ENCODE measurements at regions not wholly inside any gene's neighbourhood (a gene's known extent, or its start where the extent isn't known, plus 50 kb on each side); places are given as distances from the start of the nearest gene placed in this dataset.
"Not testable (repeated sequence)": the region's sequence is repeated elsewhere in the genome, so short reads cannot be mapped to it uniquely, and the experiment has no call there.

DNA sequence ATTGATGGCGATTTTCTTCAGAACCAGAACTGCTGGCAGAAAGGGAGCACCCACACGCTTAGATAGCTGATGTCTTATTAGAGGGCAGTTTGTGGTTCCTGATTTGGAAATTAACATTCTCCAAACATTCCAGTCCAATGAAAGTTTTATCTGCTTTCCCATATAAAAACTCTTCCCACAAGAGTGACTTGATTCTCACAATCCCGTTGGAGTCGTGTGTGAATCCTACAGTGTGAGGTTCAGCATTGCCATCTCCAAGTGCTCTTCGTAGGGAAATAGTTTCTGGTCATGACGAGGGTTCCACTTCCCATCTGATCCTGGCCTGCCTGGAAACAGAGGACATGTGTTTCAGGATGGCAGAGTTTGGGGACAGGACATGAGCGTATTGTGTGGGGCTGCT is 105.4 kb upstream of the CCZ1B start:
- not testable (repeated sequence) for H3K36me3 ChIP-seq (ENCODE audit: insufficient read depth, low read length); H4K20me1 ChIP-seq (ENCODE audit: insufficient read depth, low read depth, low read length); H3K4me3 ChIP-seq (ENCODE audit: low read length); H3K9ac ChIP-seq (ENCODE audit: low read length); H3K9me2 ChIP-seq (replicated peaks; ENCODE audit: insufficient read depth, low read length); H3K9me3 ChIP-seq (ENCODE audit: low read length); H3K4me2 ChIP-seq (ENCODE audit: low read depth, low read length, poor library complexity, severe bottlenecking); DNase-seq; H3K79me2 ChIP-seq (ENCODE audit: low read length); H2AFZ ChIP-seq (ENCODE audit: low read length); H3K4me1 ChIP-seq (ENCODE audit: low read length); H3K27ac ChIP-seq (ENCODE audit: low read length); H3K27me3 ChIP-seq (ENCODE audit: low read length)

DNA sequence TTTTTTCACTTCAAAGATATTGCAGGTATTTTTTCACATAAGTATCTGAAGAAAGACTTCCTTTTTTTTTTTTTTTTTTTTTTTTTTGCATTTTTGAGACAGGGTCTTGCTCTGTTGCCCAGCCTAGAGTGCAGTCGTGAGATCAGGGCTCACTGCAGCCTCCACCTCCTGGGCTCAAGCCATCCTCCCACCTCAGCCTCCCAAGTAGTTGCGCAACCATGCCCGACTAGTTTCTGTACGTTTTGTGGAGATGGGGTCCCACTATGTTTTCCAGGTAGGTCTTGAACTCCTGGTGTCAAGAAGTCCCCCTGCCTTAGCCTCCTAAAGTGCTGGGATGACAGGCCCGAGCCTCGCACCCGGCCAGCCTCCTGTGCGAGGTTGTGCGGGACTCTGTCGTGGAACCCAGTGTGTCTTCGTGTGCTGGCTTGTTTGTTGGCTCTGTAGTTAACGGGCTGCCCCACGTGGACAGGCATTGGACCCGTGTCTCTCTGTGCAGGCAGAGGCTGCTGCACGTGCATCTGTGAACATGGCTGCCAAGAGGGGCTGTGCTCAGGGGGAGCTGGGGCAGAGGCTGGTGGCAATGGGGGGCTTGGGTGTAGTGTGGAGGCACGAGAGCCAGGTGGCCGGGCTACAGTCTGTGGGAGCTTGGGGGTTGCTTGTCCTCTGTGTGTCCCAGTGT is 108.0 kb upstream of the CCZ1B start:
- H2AFZ ChIP-seq (ENCODE audit: low read length); H3K27me3 ChIP-seq (ENCODE audit: low read length); H3K9me2 ChIP-seq (replicated peaks; ENCODE audit: insufficient read depth, low read length); H3K9ac ChIP-seq (ENCODE audit: low read length); H3K36me3 ChIP-seq (ENCODE audit: insufficient read depth, low read length); H3K4me3 ChIP-seq (ENCODE audit: low read length); H3K27ac ChIP-seq (ENCODE audit: low read length); DNase-seq; H4K20me1 ChIP-seq (ENCODE audit: insufficient read depth, low read depth, low read length); H3K4me2 ChIP-seq (ENCODE audit: low read depth, low read length, poor library complexity, severe bottlenecking); H3K9me3 ChIP-seq (ENCODE audit: low read length); H3K79me2 ChIP-seq (ENCODE audit: low read length); H3K4me1 ChIP-seq (ENCODE audit: low read length): not testable (repeated sequence)

DNA sequence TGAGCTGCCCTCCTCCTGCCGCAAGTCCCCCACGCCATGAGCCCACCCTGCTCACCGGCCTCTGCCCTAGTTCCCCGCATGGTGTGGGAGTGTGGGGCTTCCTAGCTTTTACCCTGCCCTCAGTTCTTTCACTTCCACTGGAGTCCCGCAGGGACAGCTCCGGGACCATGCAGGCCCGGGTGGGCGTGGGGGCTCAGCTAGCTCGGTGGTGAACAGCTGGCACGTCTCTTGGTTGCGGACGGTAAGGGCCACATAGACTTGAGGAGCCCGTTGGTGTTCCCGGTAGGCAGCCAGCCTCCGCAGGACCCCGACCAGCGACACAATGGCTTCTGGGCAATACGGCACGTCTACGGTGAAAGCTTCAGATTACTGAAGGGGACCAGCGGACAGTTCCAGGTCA is 108.9 kb upstream of the CCZ1B start:
- Histone ChIP-seq H4K20me1 (ENCODE audit: insufficient read depth, low read depth, low read length) (no peaks in the 10 kb centered on the region), H3K79me2 (ENCODE audit: low read length) (no peaks in the 10 kb centered on the region), H2AFZ (ENCODE audit: low read length) (no peak overlapping the region), H3K9ac (ENCODE audit: low read length) (no peak overlapping the region), H3K4me3 (ENCODE audit: low read length) (no peak overlapping the region), H3K36me3 (ENCODE audit: insufficient read depth, low read length) (no peaks in the 10 kb centered on the region), H3K4me2 (ENCODE audit: low read depth, low read length, poor library complexity, severe bottlenecking) (no peak overlapping the region), H3K9me3 (ENCODE audit: low read length) (no peaks in the 10 kb centered on the region), H3K27ac (ENCODE audit: low read length) (no peak overlapping the region), H3K9me2 (replicated peaks; ENCODE audit: insufficient read depth, low read length) (no peaks in the 10 kb centered on the region), H3K4me1 (ENCODE audit: low read length) (peaks cover 3% of the 10 kb centered on the region; the same call in 1 of the 2 replicates), H3K27me3 (ENCODE audit: low read length) (no peaks in the 10 kb centered on the region)
- DNase-seq: no peak

DNA sequence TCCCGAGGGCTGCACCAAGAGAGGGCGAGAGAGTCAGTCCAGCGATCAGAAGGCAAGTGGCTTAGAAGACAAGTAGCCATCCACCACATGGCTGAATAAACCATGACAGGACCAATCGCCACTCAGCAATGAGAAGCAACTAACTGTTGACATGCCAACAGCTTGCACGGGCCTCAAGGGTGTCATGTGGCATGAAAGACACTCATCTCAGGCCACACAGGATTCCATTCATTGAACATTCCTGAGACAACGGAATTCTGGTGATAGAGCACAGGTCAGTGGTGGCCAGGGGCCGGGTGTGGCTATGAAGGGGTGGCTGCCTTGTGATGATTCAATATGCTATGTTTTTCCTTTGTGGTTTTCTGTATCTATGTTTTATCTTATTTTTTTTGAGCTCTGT is 110.6 kb upstream of the CCZ1B start:
- not testable (repeated sequence) for H3K4me1 ChIP-seq (ENCODE audit: low read length)

DNA sequence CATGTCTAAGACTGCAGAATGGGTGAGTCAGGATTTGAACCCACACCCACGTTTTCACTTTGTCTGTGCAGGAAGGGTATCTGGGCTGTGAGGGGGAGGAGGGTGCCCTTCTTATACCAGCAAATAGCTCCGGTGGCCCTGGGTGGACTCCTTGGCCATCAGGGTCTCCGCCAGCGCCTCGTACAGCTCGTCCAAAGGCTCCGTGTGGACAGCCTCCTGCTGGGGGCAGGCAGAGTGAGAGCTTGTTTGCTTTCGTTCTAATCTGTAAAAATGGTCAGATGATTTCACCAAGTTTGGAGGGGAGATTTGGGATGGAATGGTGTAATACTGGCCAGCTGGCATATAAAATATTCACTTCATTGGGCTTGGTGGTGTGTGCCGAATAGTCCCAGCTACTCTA is 111.7 kb upstream of the CCZ1B start:
- not testable (repeated sequence) for H3K4me1 ChIP-seq (ENCODE audit: low read length); H3K36me3 ChIP-seq (ENCODE audit: insufficient read depth, low read length); DNase-seq; H3K9me3 ChIP-seq (ENCODE audit: low read length); H3K9ac ChIP-seq (ENCODE audit: low read length); H2AFZ ChIP-seq (ENCODE audit: low read length); H3K4me3 ChIP-seq (ENCODE audit: low read length); H3K79me2 ChIP-seq (ENCODE audit: low read length); H3K27me3 ChIP-seq (ENCODE audit: low read length); H4K20me1 ChIP-seq (ENCODE audit: insufficient read depth, low read depth, low read length); H3K4me2 ChIP-seq (ENCODE audit: low read depth, low read length, poor library complexity, severe bottlenecking); H3K9me2 ChIP-seq (replicated peaks; ENCODE audit: insufficient read depth, low read length); H3K27ac ChIP-seq (ENCODE audit: low read length)

More for the DNA sequence above, 110.6 kb upstream of the CCZ1B start:
- not testable (repeated sequence) for H2AFZ ChIP-seq (ENCODE audit: low read length); H3K4me2 ChIP-seq (ENCODE audit: low read depth, low read length, poor library complexity, severe bottlenecking); H3K9me2 ChIP-seq (replicated peaks; ENCODE audit: insufficient read depth, low read length); H3K36me3 ChIP-seq (ENCODE audit: insufficient read depth, low read length); H3K9ac ChIP-seq (ENCODE audit: low read length); H3K27ac ChIP-seq (ENCODE audit: low read length); H3K27me3 ChIP-seq (ENCODE audit: low read length); H4K20me1 ChIP-seq (ENCODE audit: insufficient read depth, low read depth, low read length); DNase-seq; H3K4me3 ChIP-seq (ENCODE audit: low read length); H3K9me3 ChIP-seq (ENCODE audit: low read length); H3K79me2 ChIP-seq (ENCODE audit: low read length)

DNA sequence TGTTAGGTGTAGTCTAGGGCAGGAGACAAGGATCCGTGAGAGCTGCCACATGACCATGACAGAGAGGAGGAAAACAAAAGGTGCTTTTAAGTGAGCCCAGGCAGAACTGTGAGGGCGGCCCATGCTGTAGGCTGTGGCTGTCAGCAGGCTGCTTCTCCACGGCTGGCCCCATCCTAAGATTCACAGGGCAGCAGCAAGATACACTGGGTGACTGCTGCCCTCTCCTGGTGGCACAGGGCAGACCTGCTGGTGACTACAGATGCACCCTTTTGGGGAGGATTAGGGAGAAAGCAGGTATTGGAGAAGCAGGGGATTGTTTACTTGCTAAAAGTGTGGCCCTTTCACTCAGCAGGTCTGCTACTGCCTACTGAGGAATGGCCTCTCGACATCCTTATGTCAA is 112.2 kb upstream of the CCZ1B start:
- not testable (repeated sequence) for H3K79me2 ChIP-seq (ENCODE audit: low read length); H3K4me1 ChIP-seq (ENCODE audit: low read length); H2AFZ ChIP-seq (ENCODE audit: low read length); H3K4me3 ChIP-seq (ENCODE audit: low read length); H3K9me3 ChIP-seq (ENCODE audit: low read length); H3K36me3 ChIP-seq (ENCODE audit: insufficient read depth, low read length); H3K9me2 ChIP-seq (replicated peaks; ENCODE audit: insufficient read depth, low read length); H3K9ac ChIP-seq (ENCODE audit: low read length); H3K4me2 ChIP-seq (ENCODE audit: low read depth, low read length, poor library complexity, severe bottlenecking); H3K27me3 ChIP-seq (ENCODE audit: low read length); H3K27ac ChIP-seq (ENCODE audit: low read length); H4K20me1 ChIP-seq (ENCODE audit: insufficient read depth, low read depth, low read length)
- peak; percentile 53 for DNase-seq

DNA sequence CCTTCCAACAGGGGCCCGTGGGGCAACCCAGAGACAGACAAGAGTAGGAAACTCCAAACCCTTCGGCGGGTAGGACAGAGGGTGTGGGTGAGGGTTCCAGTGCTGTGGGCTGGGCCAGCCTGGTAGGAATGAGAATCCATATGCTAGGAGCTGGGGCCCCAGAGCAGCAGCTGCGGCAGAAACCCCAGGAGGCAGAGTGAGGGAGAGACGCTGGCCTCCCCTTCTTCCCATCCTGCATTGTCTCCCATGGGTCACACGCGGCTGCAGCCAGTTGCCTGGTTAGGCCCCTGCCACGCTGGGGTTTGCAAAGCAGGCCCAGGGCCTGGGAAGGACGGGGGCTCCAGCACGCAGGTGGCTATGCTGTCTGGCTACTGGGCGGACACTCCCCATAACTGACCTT is 113.1 kb upstream of the CCZ1B start:
- not testable (repeated sequence) for H3K9me2 ChIP-seq (replicated peaks; ENCODE audit: insufficient read depth, low read length)

DNA sequence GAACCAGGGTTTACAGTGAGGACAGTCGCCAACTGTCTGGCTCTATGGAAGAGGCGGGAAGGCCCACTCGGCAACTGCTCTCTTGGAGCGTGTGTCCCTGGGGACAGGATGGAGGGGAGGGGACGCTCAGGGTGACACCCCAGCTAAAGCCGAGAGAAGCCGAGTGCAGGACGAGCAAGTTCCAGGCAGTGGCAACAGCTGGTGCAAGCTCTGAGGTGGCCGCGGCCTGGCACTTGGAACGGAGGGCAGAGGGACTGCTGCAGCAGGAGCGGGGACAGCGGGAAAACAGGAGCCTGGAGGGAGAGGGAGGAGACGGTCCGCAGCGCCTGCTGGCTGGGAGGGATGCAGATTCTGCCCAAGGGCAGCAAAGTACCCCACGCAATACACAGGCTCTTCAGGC is 113.8 kb upstream of the CCZ1B start:
- H2AFZ ChIP-seq (ENCODE audit: low read length); H3K4me3 ChIP-seq (ENCODE audit: low read length); H3K36me3 ChIP-seq (ENCODE audit: insufficient read depth, low read length); H3K27me3 ChIP-seq (ENCODE audit: low read length); DNase-seq; H4K20me1 ChIP-seq (ENCODE audit: insufficient read depth, low read depth, low read length); H3K9me2 ChIP-seq (replicated peaks; ENCODE audit: insufficient read depth, low read length); H3K27ac ChIP-seq (ENCODE audit: low read length); H3K4me1 ChIP-seq (ENCODE audit: low read length); H3K4me2 ChIP-seq (ENCODE audit: low read depth, low read length, poor library complexity, severe bottlenecking); H3K9ac ChIP-seq (ENCODE audit: low read length); H3K9me3 ChIP-seq (ENCODE audit: low read length); H3K79me2 ChIP-seq (ENCODE audit: low read length): not testable (repeated sequence)

More for the DNA sequence above, 113.1 kb upstream of the CCZ1B start:
- not testable (repeated sequence) for DNase-seq; H3K79me2 ChIP-seq (ENCODE audit: low read length); H3K36me3 ChIP-seq (ENCODE audit: insufficient read depth, low read length); H3K4me3 ChIP-seq (ENCODE audit: low read length); H4K20me1 ChIP-seq (ENCODE audit: insufficient read depth, low read depth, low read length); H2AFZ ChIP-seq (ENCODE audit: low read length); H3K27ac ChIP-seq (ENCODE audit: low read length); H3K27me3 ChIP-seq (ENCODE audit: low read length); H3K9me3 ChIP-seq (ENCODE audit: low read length); H3K4me2 ChIP-seq (ENCODE audit: low read depth, low read length, poor library complexity, severe bottlenecking); H3K4me1 ChIP-seq (ENCODE audit: low read length); H3K9ac ChIP-seq (ENCODE audit: low read length)

DNA sequence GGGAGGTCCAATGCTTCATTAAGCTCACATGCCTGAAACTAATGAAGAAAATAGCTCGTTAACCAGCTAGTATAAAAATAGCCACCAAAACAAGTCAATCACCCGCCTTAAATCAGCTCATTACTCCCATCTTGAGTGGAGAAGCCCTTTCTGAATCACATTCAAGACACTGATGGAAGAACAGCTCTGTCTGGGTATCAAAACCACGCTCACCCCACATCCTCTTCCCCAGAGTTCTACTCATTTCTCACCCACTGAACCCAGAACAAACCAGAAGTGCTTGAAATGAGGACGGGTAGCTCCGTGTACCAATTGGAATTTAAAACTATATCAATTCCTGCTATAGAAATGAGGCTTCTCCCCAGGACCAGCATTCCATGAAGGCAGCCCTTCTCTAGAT is 120.8 kb upstream of the CCZ1B start:
- H3K27ac ChIP-seq (ENCODE audit: low read length); H3K4me3 ChIP-seq (ENCODE audit: low read length); H2AFZ ChIP-seq (ENCODE audit: low read length); H3K79me2 ChIP-seq (ENCODE audit: low read length); H3K36me3 ChIP-seq (ENCODE audit: insufficient read depth, low read length); H3K4me2 ChIP-seq (ENCODE audit: low read depth, low read length, poor library complexity, severe bottlenecking); H3K9ac ChIP-seq (ENCODE audit: low read length); DNase-seq; H3K4me1 ChIP-seq (ENCODE audit: low read length); H3K9me3 ChIP-seq (ENCODE audit: low read length); H3K9me2 ChIP-seq (replicated peaks; ENCODE audit: insufficient read depth, low read length); H4K20me1 ChIP-seq (ENCODE audit: insufficient read depth, low read depth, low read length); H3K27me3 ChIP-seq (ENCODE audit: low read length): not testable (repeated sequence)
